ENCODE measurements at regions not wholly inside any gene's neighbourhood (a gene's known extent, or its start where the extent isn't known, plus 50 kb on each side); places are given as distances from the start of the nearest gene placed in this dataset.

- Histone ChIP-seq H3K4me3 (no peak overlapping the region), H3K27me3 (ENCODE audit: insufficient read depth in 3 of 3, low read length in 2 of 3) (no peaks in the 10 kb centered on the region), H3K4me1 (peaks cover 8% of the 10 kb centered on the region), H3K9me3 (no peaks in the 10 kb centered on the region), H3K36me3 (ENCODE audit: insufficient read depth in 1 of 2, low read depth in 1 of 2) (no peaks in the 10 kb centered on the region), H3K27ac (no peak overlapping the region)
- ATAC-seq, result no peak
- no peak for DNase-seq
- 84 to 91% (median 90%) methylated on average over 12 of the region's 12 CpGs for WGBS, 3 donors
- TF ChIP-seq CTCF (IDR thresholded peaks at IDR 0.05), result no peak
- intact Hi-C loops (cut with DNase I), result no loop called here
Measured at GRCh38 chr2:236867441-236868260, 218.0 kb upstream of the COPS8 start.

- no peaks in the 10 kb centered on the region for H3K27me3 ChIP-seq (ENCODE audit: insufficient read depth in 3 of 3, low read length in 2 of 3)
- no peaks in the 10 kb centered on the region for H3K9me3 ChIP-seq
- WGBS, 3 donors, result 73 to 78% (median 77%) methylated on average over 4 of the region's 4 CpGs
- DNase-seq (no peak), ATAC-seq (no peak)
- no peak for TF ChIP-seq CTCF (IDR thresholded peaks at IDR 0.05)
- H3K4me1 ChIP-seq, result peaks cover 8% of the 10 kb centered on the region
- H3K4me3 ChIP-seq, result no peak overlapping the region
- peak overlapping the region; percentile 79 for H3K27ac ChIP-seq
- no peaks in the 10 kb centered on the region for H3K36me3 ChIP-seq (ENCODE audit: insufficient read depth in 1 of 2, low read depth in 1 of 2)
- intact Hi-C loops (cut with DNase I), result no loop called here
Measured at GRCh38 chr2:236870370-236870769, 215.3 kb upstream of the COPS8 start.

DNA sequence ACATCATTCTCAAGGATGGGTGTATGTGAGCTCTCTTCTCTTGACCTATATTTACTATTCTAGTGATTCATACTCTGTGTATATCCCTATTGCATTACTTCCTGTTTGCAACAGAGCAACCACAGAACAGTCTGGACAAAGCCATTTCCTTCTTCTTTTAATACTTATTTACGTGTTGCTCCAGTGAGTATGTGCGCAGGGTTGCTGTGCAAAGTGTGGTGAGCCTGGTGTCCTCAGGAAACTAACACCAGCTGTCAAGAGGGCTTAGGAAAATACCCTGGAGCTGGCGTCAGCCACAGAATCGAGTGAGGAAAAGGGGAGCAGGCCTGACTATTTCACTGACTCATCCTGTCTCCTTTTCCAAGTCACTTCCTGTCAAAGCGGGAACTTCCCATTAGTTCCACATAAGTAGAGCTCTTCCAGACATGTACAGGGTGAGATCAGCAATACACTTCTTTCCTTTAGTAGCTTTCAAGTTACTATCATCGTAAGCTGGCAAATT, 214.1 kb upstream of the COPS8 start:
- H3K9me3 ChIP-seq, result no peaks in the 10 kb centered on the region
- peaks cover 8% of the 10 kb centered on the region for H3K4me1 ChIP-seq
- peak; percentile 86 to 92 (median 90) for ATAC-seq
- no peaks in the 10 kb centered on the region for H3K36me3 ChIP-seq (ENCODE audit: insufficient read depth in 1 of 2, low read depth in 1 of 2)
- H3K27me3 ChIP-seq (ENCODE audit: insufficient read depth in 3 of 3, low read length in 2 of 3), result no peaks in the 10 kb centered on the region
- peak; percentile 70 to 77 for DNase-seq
- TF ChIP-seq CTCF (IDR thresholded peaks at IDR 0.05), result no peak
- no peak overlapping the region for H3K4me3 ChIP-seq
- WGBS, 3 donors, result 23 to 29% (median 28%) methylated on average over 6 of the region's 6 CpGs
- intact Hi-C loops (cut with DNase I), result no loop called here
- peak overlapping the region; percentile 79 for H3K27ac ChIP-seq

GRCh38 chr2:236872015-236872414, 213.7 kb upstream of the COPS8 start:
- DNase-seq (no peak), ATAC-seq (peak; percentile 15 to 31 (median 20))
- no peaks in the 10 kb centered on the region for H3K36me3 ChIP-seq (ENCODE audit: insufficient read depth in 1 of 2, low read depth in 1 of 2)
- intact Hi-C loops (cut with DNase I), result no loop called here
- H3K4me1 ChIP-seq, result peaks cover 8% of the 10 kb centered on the region
- H3K9me3 ChIP-seq, result no peaks in the 10 kb centered on the region
- whole genome bisulfite sequencing, 3 donors, result 80 to 91% (median 81%) methylated on average over 4 of the region's 4 CpGs
- TF ChIP-seq CTCF (IDR thresholded peaks at IDR 0.05), result no peak
- peak overlapping the region; percentile 79 for H3K27ac ChIP-seq
- H3K27me3 ChIP-seq (ENCODE audit: insufficient read depth in 3 of 3, low read length in 2 of 3), result no peaks in the 10 kb centered on the region
- H3K4me3 ChIP-seq, result no peak overlapping the region

Data from psoas muscle (tissue), 7 donors.